ENCODE measurements at regions not wholly inside any gene's neighbourhood (a gene's known extent, or its start where the extent isn't known, plus 50 kb on each side); places are given as distances from the start of the nearest gene placed in this dataset.
"Not testable (repeated sequence)": the region's sequence is repeated elsewhere in the genome, so short reads cannot be mapped to it uniquely, and the experiment has no call there.

- Histone ChIP-seq H3K4me1 (ENCODE audit: control insufficient read depth in 2 of 2, insufficient read depth in 1 of 2, low read depth in 1 of 2, low read length in 2 of 2) (no peaks in the 10 kb centered on the region), H2BK120ac (ENCODE audit: low read depth, low read length) (no peak overlapping the region), H3K36me3 (replicated peaks in 1 of 2; ENCODE audit: control insufficient read depth in 2 of 2, insufficient read depth in 2 of 2, low read length in 2 of 2) (no peaks in the 10 kb centered on the region), H3K27ac (replicated peaks; ENCODE audit: low read length) (no peak overlapping the region), H3K4me2 (ENCODE audit: insufficient read depth, low read length, poor library complexity, severe bottlenecking) (no peak overlapping the region), H2BK12ac (ENCODE audit: low read length) (no peak overlapping the region), H2AFZ (ENCODE audit: low read length) (no peak overlapping the region), H3K4ac (ENCODE audit: low read length) (no peak overlapping the region), H2BK15ac (ENCODE audit: low read length) (no peak overlapping the region), H3K9ac (ENCODE audit: low read depth, low read length, poor library complexity) (no peak overlapping the region), H3K9me3 (replicated peaks in 1 of 2; ENCODE audit: control insufficient read depth in 2 of 2, insufficient read depth in 1 of 2, low read depth in 1 of 2, low read length in 2 of 2) (peaks cover 0 to 5% of the 10 kb centered on the region in 2 donors), H4K91ac (ENCODE audit: low read depth, low read length, poor library complexity) (no peak overlapping the region), H2BK5ac (ENCODE audit: low read length) (no peak overlapping the region), H3K27me3 (ENCODE audit: control insufficient read depth in 3 of 3, insufficient read depth in 3 of 3, low read depth in 1 of 3, low read length in 3 of 3) (no peaks in the 10 kb centered on the region), H3K4me3 (ENCODE audit: low read length in 2 of 2) (no peak overlapping the region), H2AK5ac (ENCODE audit: low read depth, low read length) (no peak overlapping the region), H3K79me1 (ENCODE audit: low read depth, low read length) (no peaks in the 10 kb centered on the region), H4K8ac (ENCODE audit: low read depth, low read length) (no peak overlapping the region), H3K14ac (ENCODE audit: low read length) (no peak overlapping the region), H3K18ac (ENCODE audit: low read length) (no peak overlapping the region), H3K23ac (ENCODE audit: low read depth, low read length, poor library complexity) (no peak overlapping the region)
- no CpG with 5 or more reads among the region's 7 CpGs for WGBS, 2 donors (ENCODE audit: extremely low coverage in 2 of 2, insufficient read length in 2 of 2, insufficient replicate concordance in 1 of 2)
- no peak for DNase-seq (ENCODE audit: low spot score)
These were observed 102.7 kb upstream of the CCT8L2 start for GRCh38 chr22:16695261-16695660.

GRCh38 chr22:16693747-16694146 lies 101.1 kb upstream of the CCT8L2 start:
- WGBS, 2 donors (ENCODE audit: extremely low coverage in 2 of 2, insufficient read length in 2 of 2, insufficient replicate concordance in 1 of 2) = no CpG with 5 or more reads among the region's 3 CpGs
- not testable (repeated sequence) for H3K23ac ChIP-seq (ENCODE audit: low read depth, low read length, poor library complexity); H3K9me3 ChIP-seq (replicated peaks in 1 of 2; ENCODE audit: control insufficient read depth in 2 of 2, insufficient read depth in 1 of 2, low read depth in 1 of 2, low read length in 2 of 2)

GRCh38 chr22:16689358-16689757 lies 96.7 kb upstream of the CCT8L2 start:
- not testable (repeated sequence) for H3K23ac ChIP-seq (ENCODE audit: low read depth, low read length, poor library complexity); H2AFZ ChIP-seq (ENCODE audit: low read length); H2BK15ac ChIP-seq (ENCODE audit: low read length); H2BK12ac ChIP-seq (ENCODE audit: low read length); DNase-seq (ENCODE audit: low spot score); H2BK5ac ChIP-seq (ENCODE audit: low read length); H3K27ac ChIP-seq (replicated peaks; ENCODE audit: low read length); H3K14ac ChIP-seq (ENCODE audit: low read length); H2AK5ac ChIP-seq (ENCODE audit: low read depth, low read length); H3K79me1 ChIP-seq (ENCODE audit: low read depth, low read length); H3K36me3 ChIP-seq (replicated peaks in 1 of 2; ENCODE audit: control insufficient read depth in 2 of 2, insufficient read depth in 2 of 2, low read length in 2 of 2); H2BK120ac ChIP-seq (ENCODE audit: low read depth, low read length); H3K9ac ChIP-seq (ENCODE audit: low read depth, low read length, poor library complexity); H3K4me1 ChIP-seq (ENCODE audit: control insufficient read depth in 2 of 2, insufficient read depth in 1 of 2, low read depth in 1 of 2, low read length in 2 of 2); H3K4ac ChIP-seq (ENCODE audit: low read length); H3K27me3 ChIP-seq (ENCODE audit: control insufficient read depth in 3 of 3, insufficient read depth in 3 of 3, low read depth in 1 of 3, low read length in 3 of 3); H4K8ac ChIP-seq (ENCODE audit: low read depth, low read length); H3K9me3 ChIP-seq (replicated peaks in 1 of 2; ENCODE audit: control insufficient read depth in 2 of 2, insufficient read depth in 1 of 2, low read depth in 1 of 2, low read length in 2 of 2); H3K4me3 ChIP-seq (ENCODE audit: low read length in 2 of 2); H3K18ac ChIP-seq (ENCODE audit: low read length); H4K91ac ChIP-seq (ENCODE audit: low read depth, low read length, poor library complexity); H3K4me2 ChIP-seq (ENCODE audit: insufficient read depth, low read length, poor library complexity, severe bottlenecking)
- WGBS, 2 donors (ENCODE audit: extremely low coverage in 2 of 2, insufficient read length in 2 of 2, insufficient replicate concordance in 1 of 2) = no CpG with 5 or more reads among the region's 1 CpG

More at GRCh38 chr22:16693747-16694146, 101.1 kb upstream of the CCT8L2 start:
- H3K79me1 ChIP-seq (ENCODE audit: low read depth, low read length); H3K4me3 ChIP-seq (ENCODE audit: low read length in 2 of 2); DNase-seq (ENCODE audit: low spot score); H2BK15ac ChIP-seq (ENCODE audit: low read length); H3K27me3 ChIP-seq (ENCODE audit: control insufficient read depth in 3 of 3, insufficient read depth in 3 of 3, low read depth in 1 of 3, low read length in 3 of 3); H3K9ac ChIP-seq (ENCODE audit: low read depth, low read length, poor library complexity); H3K18ac ChIP-seq (ENCODE audit: low read length); H3K4me2 ChIP-seq (ENCODE audit: insufficient read depth, low read length, poor library complexity, severe bottlenecking); H2BK5ac ChIP-seq (ENCODE audit: low read length); H3K4me1 ChIP-seq (ENCODE audit: control insufficient read depth in 2 of 2, insufficient read depth in 1 of 2, low read depth in 1 of 2, low read length in 2 of 2); H2AK5ac ChIP-seq (ENCODE audit: low read depth, low read length); H2BK120ac ChIP-seq (ENCODE audit: low read depth, low read length); H3K27ac ChIP-seq (replicated peaks; ENCODE audit: low read length); H4K8ac ChIP-seq (ENCODE audit: low read depth, low read length); H3K14ac ChIP-seq (ENCODE audit: low read length); H3K36me3 ChIP-seq (replicated peaks in 1 of 2; ENCODE audit: control insufficient read depth in 2 of 2, insufficient read depth in 2 of 2, low read length in 2 of 2); H4K91ac ChIP-seq (ENCODE audit: low read depth, low read length, poor library complexity); H3K4ac ChIP-seq (ENCODE audit: low read length); H2AFZ ChIP-seq (ENCODE audit: low read length); H2BK12ac ChIP-seq (ENCODE audit: low read length): not testable (repeated sequence)

GRCh38 chr22:16681290-16681689 lies 88.7 kb upstream of the CCT8L2 start:
- no CpG with 5 or more reads among the region's 1 CpG for WGBS, 2 donors (ENCODE audit: extremely low coverage in 2 of 2, insufficient read length in 2 of 2, insufficient replicate concordance in 1 of 2)
- H2BK12ac ChIP-seq (ENCODE audit: low read length); H3K36me3 ChIP-seq (replicated peaks in 1 of 2; ENCODE audit: control insufficient read depth in 2 of 2, insufficient read depth in 2 of 2, low read length in 2 of 2); H3K14ac ChIP-seq (ENCODE audit: low read length); H2BK120ac ChIP-seq (ENCODE audit: low read depth, low read length); H3K4me3 ChIP-seq (ENCODE audit: low read length in 2 of 2); H3K27ac ChIP-seq (replicated peaks; ENCODE audit: low read length); H3K79me1 ChIP-seq (ENCODE audit: low read depth, low read length); H3K18ac ChIP-seq (ENCODE audit: low read length); H2AK5ac ChIP-seq (ENCODE audit: low read depth, low read length); H3K9me3 ChIP-seq (replicated peaks in 1 of 2; ENCODE audit: control insufficient read depth in 2 of 2, insufficient read depth in 1 of 2, low read depth in 1 of 2, low read length in 2 of 2); H4K8ac ChIP-seq (ENCODE audit: low read depth, low read length); H3K4ac ChIP-seq (ENCODE audit: low read length); H2BK15ac ChIP-seq (ENCODE audit: low read length); H3K4me2 ChIP-seq (ENCODE audit: insufficient read depth, low read length, poor library complexity, severe bottlenecking); H4K91ac ChIP-seq (ENCODE audit: low read depth, low read length, poor library complexity); H3K23ac ChIP-seq (ENCODE audit: low read depth, low read length, poor library complexity); H3K27me3 ChIP-seq (ENCODE audit: control insufficient read depth in 3 of 3, insufficient read depth in 3 of 3, low read depth in 1 of 3, low read length in 3 of 3); H3K4me1 ChIP-seq (ENCODE audit: control insufficient read depth in 2 of 2, insufficient read depth in 1 of 2, low read depth in 1 of 2, low read length in 2 of 2); DNase-seq (ENCODE audit: low spot score); H3K9ac ChIP-seq (ENCODE audit: low read depth, low read length, poor library complexity); H2AFZ ChIP-seq (ENCODE audit: low read length); H2BK5ac ChIP-seq (ENCODE audit: low read length): not testable (repeated sequence)
